WERI-Rb-1 (cell line): ENCODE measurements at regions not wholly inside any gene's neighbourhood (a gene's known extent, or its start where the extent isn't known, plus 50 kb on each side); places are given as distances from the start of the nearest gene placed in this dataset.
"Not testable (repeated sequence)": the region's sequence is repeated elsewhere in the genome, so short reads cannot be mapped to it uniquely, and the experiment has no call there.

Experiments used
- DNase-seq: peaks from one replicate; pipeline ENCODE4 v3.0.0-alpha.2; 2020
- H3K27ac ChIP-seq: fragments of 250-450 bp; sonication (Bioruptor Pico); 2 replicates; pipeline ENCODE4 v1.5.1; 2020; ENCODE audit warnings: mild to moderate bottlenecking, moderate library complexity
- H3K27me3 ChIP-seq: fragments of 250-450 bp; sonication (Bioruptor Pico); 2 replicates; pipeline ENCODE4 v1.5.1; 2021; ENCODE audit warnings: mild to moderate bottlenecking, low read depth, moderate library complexity; ENCODE audit not compliant: insufficient read depth, severe bottlenecking
- H3K36me3 ChIP-seq: fragments of 250-450 bp; sonication (Bioruptor Pico); 2 replicates; pipeline ENCODE4 v1.5.1; 2020; ENCODE audit warnings: mild to moderate bottlenecking, moderate library complexity
- H3K4me3 ChIP-seq: 2 replicates; pipeline ENCODE4 v1.5.1; 2011; ENCODE audit warnings: low read depth, mild to moderate bottlenecking, control low read depth, low read length
- H3K9me3 ChIP-seq: fragments of 250-450 bp; sonication (Bioruptor Pico); 2 replicates; pipeline ENCODE4 v1.5.1; 2021; ENCODE audit warnings: mild to moderate bottlenecking, moderate library complexity; ENCODE audit not compliant: severe bottlenecking
- TF ChIP-seq, protein P1 (sequence below): IDR thresholded peaks from 2 replicates; pipeline ENCODE4 v1.5.1; 2011; ENCODE audit warnings: low read depth, mild to moderate bottlenecking, control low read depth, inconsistent platforms, low read length

DNA sequence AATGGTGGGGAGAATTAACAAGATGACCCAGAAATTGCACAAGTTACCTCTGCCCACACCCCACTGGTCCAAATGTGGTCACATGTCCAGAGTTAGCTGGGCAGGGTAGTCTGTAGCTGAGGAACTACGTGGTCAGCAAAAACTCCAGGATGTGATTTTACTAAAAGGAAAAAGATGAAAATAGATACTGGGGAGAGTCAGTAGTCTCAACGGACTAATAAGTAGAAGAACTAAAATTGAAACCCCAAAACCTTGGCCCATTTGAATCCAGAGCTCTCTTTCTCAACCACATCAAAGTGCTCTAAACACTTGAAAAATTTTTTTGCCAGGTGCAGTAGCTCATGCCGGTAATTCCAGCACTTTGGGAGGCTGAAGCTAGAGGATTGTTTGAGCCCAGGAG, 146.3 kb downstream of the SKIDA1 start:
- TF ChIP-seq, protein P1, sequence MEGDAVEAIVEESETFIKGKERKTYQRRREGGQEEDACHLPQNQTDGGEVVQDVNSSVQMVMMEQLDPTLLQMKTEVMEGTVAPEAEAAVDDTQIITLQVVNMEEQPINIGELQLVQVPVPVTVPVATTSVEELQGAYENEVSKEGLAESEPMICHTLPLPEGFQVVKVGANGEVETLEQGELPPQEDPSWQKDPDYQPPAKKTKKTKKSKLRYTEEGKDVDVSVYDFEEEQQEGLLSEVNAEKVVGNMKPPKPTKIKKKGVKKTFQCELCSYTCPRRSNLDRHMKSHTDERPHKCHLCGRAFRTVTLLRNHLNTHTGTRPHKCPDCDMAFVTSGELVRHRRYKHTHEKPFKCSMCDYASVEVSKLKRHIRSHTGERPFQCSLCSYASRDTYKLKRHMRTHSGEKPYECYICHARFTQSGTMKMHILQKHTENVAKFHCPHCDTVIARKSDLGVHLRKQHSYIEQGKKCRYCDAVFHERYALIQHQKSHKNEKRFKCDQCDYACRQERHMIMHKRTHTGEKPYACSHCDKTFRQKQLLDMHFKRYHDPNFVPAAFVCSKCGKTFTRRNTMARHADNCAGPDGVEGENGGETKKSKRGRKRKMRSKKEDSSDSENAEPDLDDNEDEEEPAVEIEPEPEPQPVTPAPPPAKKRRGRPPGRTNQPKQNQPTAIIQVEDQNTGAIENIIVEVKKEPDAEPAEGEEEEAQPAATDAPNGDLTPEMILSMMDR = no peak
- Histone ChIP-seq H3K9me3 (no peaks in the 10 kb centered on the region), H3K4me3 (no peak overlapping the region), H3K36me3 (no peaks in the 10 kb centered on the region), H3K27me3 (no peaks in the 10 kb centered on the region), H3K27ac (no peak overlapping the region)
- no peak for DNase-seq

DNA sequence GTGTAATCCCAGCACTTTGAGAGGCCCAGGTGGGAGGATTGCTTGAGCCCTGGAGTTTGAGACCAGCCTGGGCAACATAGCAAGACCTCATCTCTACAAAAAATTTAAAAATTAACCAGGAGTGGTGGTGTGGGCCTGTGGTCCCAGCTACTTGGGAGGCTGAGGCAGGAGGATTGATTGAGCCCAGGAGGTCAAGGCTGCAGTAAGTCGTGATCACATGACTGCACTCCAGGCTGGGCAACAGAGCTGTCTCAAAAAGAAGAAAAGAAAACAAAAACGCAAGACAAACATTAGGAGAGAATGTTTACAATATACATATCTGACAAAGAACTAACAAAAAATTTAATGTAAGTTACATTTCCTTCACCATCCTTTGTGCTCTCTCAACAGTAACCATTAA, 150.2 kb downstream of the SKIDA1 start:
- not testable (repeated sequence) for H3K27ac ChIP-seq, H3K27me3 ChIP-seq, H3K36me3 ChIP-seq, H3K9me3 ChIP-seq, H3K4me3 ChIP-seq, DNase-seq

DNA sequence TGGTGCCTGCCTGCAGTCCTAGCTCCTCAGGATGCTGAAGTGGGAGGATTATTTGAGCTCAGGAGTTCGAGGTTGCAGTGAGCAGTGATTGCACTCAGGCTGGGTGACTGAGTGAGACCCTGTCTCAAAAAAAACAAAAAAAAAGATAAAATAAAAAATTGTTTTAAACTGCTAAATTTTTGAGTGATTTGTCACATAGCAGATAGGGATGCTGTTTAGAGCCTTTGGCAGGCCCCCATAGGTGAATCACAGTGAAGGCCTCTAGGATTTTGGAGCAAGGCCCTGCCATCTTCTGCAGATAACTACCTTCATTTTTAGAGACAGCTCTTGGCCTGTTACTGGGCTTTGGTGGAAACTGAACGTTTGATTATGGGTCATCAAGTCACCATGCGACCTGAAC, 151.6 kb downstream of the SKIDA1 start:
- H3K27me3 ChIP-seq, H3K27ac ChIP-seq, H3K4me3 ChIP-seq, H3K9me3 ChIP-seq, DNase-seq, H3K36me3 ChIP-seq: not testable (repeated sequence)

DNA sequence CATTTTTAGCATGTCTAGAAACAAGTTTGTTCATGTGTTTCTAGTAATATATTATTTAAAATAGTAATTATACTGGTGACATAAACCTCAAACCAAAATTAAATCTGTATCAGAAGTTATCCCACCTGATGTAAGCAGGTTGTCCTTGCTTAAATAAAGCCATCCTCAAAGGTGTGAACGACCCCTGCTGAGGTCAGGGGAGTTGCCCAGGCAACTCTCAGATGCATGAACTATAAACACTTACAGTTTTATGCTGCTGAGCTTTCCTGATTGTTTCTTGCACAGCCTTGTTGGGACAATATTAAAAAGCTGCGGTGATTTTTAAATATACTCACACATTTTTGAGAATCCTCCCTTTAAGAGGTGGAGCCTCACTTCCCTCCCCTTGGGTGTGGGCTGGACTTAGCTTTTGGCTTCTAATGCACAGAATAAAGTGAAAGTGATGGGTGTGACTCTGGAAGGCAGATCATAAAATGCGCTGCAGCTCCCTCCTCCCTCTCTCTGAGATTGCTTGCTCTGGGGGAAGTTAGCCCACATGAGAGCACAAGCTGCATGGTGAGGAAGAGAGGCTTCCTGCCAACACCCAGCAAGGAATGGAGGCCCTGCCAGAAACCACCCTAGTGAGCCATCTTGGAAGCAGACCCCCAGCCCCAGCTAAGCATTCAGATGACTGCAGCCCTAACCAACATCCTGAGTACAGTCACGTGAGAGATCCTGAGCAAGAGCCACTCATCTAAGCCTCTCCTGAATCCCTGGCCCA, 152.7 kb downstream of the SKIDA1 start:
- Histone ChIP-seq H3K27me3 (no peaks in the 10 kb centered on the region), H3K27ac (no peak overlapping the region), H3K36me3 (no peaks in the 10 kb centered on the region), H3K4me3 (no peak overlapping the region), H3K9me3 (no peaks in the 10 kb centered on the region)
- TF ChIP-seq, protein P1 = no peak
- DNase-seq = no peak

DNA sequence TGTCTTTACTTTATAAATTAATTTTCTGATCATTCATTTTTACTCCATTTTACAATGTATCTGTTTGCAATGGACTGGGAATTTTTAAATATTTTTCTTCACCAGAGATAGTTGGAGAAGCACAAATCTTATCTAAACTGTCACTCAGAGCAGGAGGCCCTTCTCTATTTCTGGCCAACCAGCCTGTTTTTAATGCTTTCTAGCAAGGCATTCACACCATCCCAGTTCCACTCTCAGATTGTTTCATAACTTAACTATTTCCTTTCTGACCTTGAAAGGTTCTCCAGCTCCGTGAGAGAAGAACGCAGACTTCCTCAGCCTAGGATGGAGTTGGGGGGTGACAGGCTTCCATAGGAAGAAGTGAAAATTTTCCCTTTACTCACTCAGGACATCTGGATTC, 155.8 kb downstream of the SKIDA1 start:
- TF ChIP-seq, protein P1 = no peak
- H3K4me3 ChIP-seq = no peak overlapping the region
- no peak overlapping the region for H3K27ac ChIP-seq
- no peaks in the 10 kb centered on the region for H3K36me3 ChIP-seq
- no peaks in the 10 kb centered on the region for H3K27me3 ChIP-seq
- H3K9me3 ChIP-seq = no peaks in the 10 kb centered on the region
- no peak for DNase-seq

DNA sequence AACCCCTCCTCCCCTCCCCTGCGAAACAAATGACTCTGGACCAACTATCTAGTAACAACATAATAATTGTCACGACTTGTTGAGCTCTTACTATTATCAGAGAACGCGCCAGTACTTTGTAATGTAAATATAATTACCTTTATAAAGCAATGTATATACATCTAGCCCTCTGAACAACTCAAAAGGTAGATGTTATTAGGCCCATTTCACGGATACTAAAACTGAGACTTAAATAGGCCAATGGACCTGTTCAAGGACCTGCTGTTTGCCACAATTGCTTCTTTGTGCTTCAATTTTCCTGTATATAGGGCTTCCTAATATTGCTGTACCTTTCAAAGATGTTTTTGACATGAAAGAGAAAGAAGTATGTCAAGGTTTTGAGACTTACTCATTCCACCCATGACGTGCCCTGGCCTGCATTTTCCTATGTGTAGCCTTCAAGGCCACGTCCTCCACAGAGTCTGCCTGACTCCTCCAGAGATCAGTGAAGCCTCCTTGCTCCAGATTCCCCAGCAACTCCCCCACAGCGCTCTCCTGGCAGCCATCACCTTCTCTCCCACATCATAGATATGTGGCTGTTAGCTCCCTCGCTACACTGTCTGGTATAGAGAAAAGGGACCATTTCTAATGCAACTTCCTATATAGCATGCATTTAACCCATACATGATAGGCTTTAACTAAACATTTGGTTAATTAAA, 156.6 kb downstream of the SKIDA1 start:
- Histone ChIP-seq H3K27ac (no peak overlapping the region), H3K36me3 (no peaks in the 10 kb centered on the region), H3K4me3 (no peak overlapping the region), H3K9me3 (no peaks in the 10 kb centered on the region), H3K27me3 (no peaks in the 10 kb centered on the region)
- no peak for DNase-seq
- TF ChIP-seq, protein P1 = no peak
